HCT116 (cell line): ENCODE measurements at regions not wholly inside any gene's neighbourhood (a gene's known extent, or its start where the extent isn't known, plus 50 kb on each side); places are given as distances from the start of the nearest gene placed in this dataset.

Experiments
- ATAC-seq: fragments of 200-7000 bp; cut with Tn5 transposase; 2 replicates; pipeline ENCODE4 v1.9.1; 2020; ENCODE audit warnings: mild to moderate bottlenecking, moderate library complexity
- BruUV-seq: library from RNA; stranded (reverse); fragments of 400-500 nt; replicated peaks from 2 replicates; lab custom pipeline; 2021; lab: Mats Ljungman, UMichigan
- CTCF ChIA-PET: fragments of 300-600 bp; sonication (Branson Sonifier 250); formaldehyde crosslinking; loops from one replicate; lab custom pipeline; 2021; ENCODE audit warnings: antibody characterized with exemption; lab: Charles Lee
- POLR2A ChIA-PET: fragments of 300-600, 350-600 bp; sonication (Branson Sonifier 250); formaldehyde crosslinking; loops from one replicate; lab custom pipeline; 2021; ENCODE audit warnings: antibody characterized with exemption; lab: Charles Lee
- RAD21 ChIA-PET, 2 experiments: fragments of 300-600 bp; sonication (Branson Sonifier 250); formaldehyde crosslinking; loops; one replicate each; lab custom pipeline; 2023; ENCODE audit warnings: low total read pairs in 2 of 2; ENCODE audit not compliant: uncharacterized antibody in 2 of 2, unreplicated experiment in 2 of 2, low non-redundant PET in 1 of 2; lab: Charles Lee
- DNase-seq: peaks from one replicate; pipeline ENCODE4 v3.0.0-alpha.2; 2010; ENCODE audit warnings: low read depth, low spot score
- H2AFZ ChIP-seq: fragments of 200-600 bp; shearing (Covaris generic), sonication (generic); 2 replicates; pipeline ENCODE4 v1.6.1; 2017; ENCODE audit warnings: low read depth, mixed run types, mixed read lengths, antibody characterized with exemption, low read length; ENCODE audit not compliant: poor library complexity, severe bottlenecking
- H3K27ac ChIP-seq: 2 replicates; pipeline ENCODE4 v1.5.1; 2012; ENCODE audit warnings: low read depth, low read length
- H3K27me3 ChIP-seq: fragments of 200-600 bp; sonication (generic); 2 replicates; pipeline ENCODE4 v1.6.1; 2016; ENCODE audit warnings: mixed run types, low read length, mixed read lengths; ENCODE audit not compliant: insufficient read depth
- H3K36me3 ChIP-seq, 2 experiments: fragments of 200-500 bp in 1 of 2; fragments of 200-600 bp in 1 of 2; sonication (Bioruptor generic) in 1 of 2; sonication (generic) in 1 of 2; 2 replicates each; pipeline versions ENCODE4 v1.5.1 to v1.6.1; 2014 to 2016; ENCODE audit warnings: low read length in 2 of 2, inconsistent platforms in 1 of 2, mixed read lengths in 1 of 2, mixed run types in 1 of 2; ENCODE audit not compliant: insufficient read depth in 2 of 2, control insufficient read depth in 1 of 2
- H3K4me1 ChIP-seq, 2 experiments: fragments of 200-600 bp in 1 of 2; sonication (generic) in 1 of 2; 2 replicates each; pipeline versions ENCODE4 v1.5.1 to v1.6.1; 2012 to 2017; ENCODE audit warnings: low read length in 2 of 2, inconsistent platforms in 1 of 2, mild to moderate bottlenecking in 1 of 2, mixed read lengths in 1 of 2, mixed run types in 1 of 2, moderate library complexity in 1 of 2; ENCODE audit not compliant: insufficient read depth in 2 of 2, control insufficient read depth in 1 of 2
- H3K4me2 ChIP-seq: fragments of 200-600 bp; sonication (generic); 2 replicates; pipeline ENCODE4 v1.6.1; 2017; ENCODE audit warnings: mixed run types, low read length, mixed read lengths
- H3K4me3 ChIP-seq, 2 experiments: fragments of 200-600 bp in 1 of 2; sonication (generic) in 1 of 2; replicated peaks in 1 of 2; 2 replicates each; pipeline ENCODE4 v1.5.1; 2011 to 2016; ENCODE audit warnings: low read length in 2 of 2, control low read depth in 1 of 2, low read depth in 1 of 2, mild to moderate bottlenecking in 1 of 2, mixed read lengths in 1 of 2, mixed run types in 1 of 2
- H3K79me2 ChIP-seq: fragments of 200-600 bp; sonication (generic); 2 replicates; pipeline ENCODE4 v1.6.1; 2017; ENCODE audit warnings: mild to moderate bottlenecking, mixed run types, low read length, moderate library complexity, mixed read lengths; ENCODE audit not compliant: insufficient read depth
- H3K9ac ChIP-seq: fragments of 200-600 bp; sonication (generic); 2 replicates; pipeline ENCODE4 v1.6.1; 2016; ENCODE audit warnings: low read length, mixed read lengths
- H3K9me2 ChIP-seq: fragments of 200-600 bp; sonication (generic), shearing (Covaris generic); 2 replicates; pipeline ENCODE4 v1.6.1; 2017; ENCODE audit warnings: mixed run types, mild to moderate bottlenecking, moderate library complexity; ENCODE audit not compliant: insufficient read depth
- H3K9me3 ChIP-seq, 2 experiments: fragments of 200-500 bp in 1 of 2; fragments of 200-600 bp in 1 of 2; sonication (Bioruptor generic) in 1 of 2; sonication (generic) in 1 of 2; 2 replicates each; pipeline ENCODE4 v1.6.1; 2014 to 2017; ENCODE audit warnings: low read length in 2 of 2, mixed read lengths in 2 of 2, inconsistent platforms in 1 of 2, low read depth in 1 of 2, mild to moderate bottlenecking in 1 of 2, mixed run types in 1 of 2, moderate library complexity in 1 of 2; ENCODE audit not compliant: control insufficient read depth in 1 of 2, insufficient read depth in 1 of 2
- H4K20me1 ChIP-seq: fragments of 200-600 bp; sonication (generic), shearing (Covaris generic); 2 replicates; pipeline ENCODE4 v1.6.1; 2017; ENCODE audit warnings: mixed run types, mild to moderate bottlenecking, moderate library complexity; ENCODE audit not compliant: insufficient read depth
- CBX3 ChIP-seq: IDR thresholded peaks from 2 replicates; pipeline ENCODE4 v1.6.1; 2012; ENCODE audit warnings: low read depth
- CEBPB ChIP-seq: IDR thresholded peaks from 2 replicates; pipeline ENCODE4 v1.6.1; 2012; ENCODE audit warnings: low read depth
- EZH2phosphoT487 ChIP-seq: fragments of 200-600 bp; IDR thresholded peaks from 2 replicates; pipeline ENCODE4 v1.6.1; 2018; ENCODE audit warnings: antibody characterized with exemption, borderline replicate concordance
- JUND ChIP-seq: IDR thresholded peaks from 2 replicates; pipeline ENCODE4 v1.6.1; 2012
- SIN3A ChIP-seq: IDR thresholded peaks from 2 replicates; pipeline ENCODE4 v1.6.1; 2012; ENCODE audit warnings: low read depth
- SP1 ChIP-seq: IDR thresholded peaks from 2 replicates; pipeline ENCODE4 v1.6.1; 2012; ENCODE audit warnings: low read depth
- ZFX ChIP-seq: fragments of 450-650 bp; IDR thresholded peaks from 2 replicates; pipeline ENCODE4 v1.6.1; 2017
- intact Hi-C: fragments of 100-400 bp; cut with micrococcal nuclease; formaldehyde crosslinking; loops from 2 replicates; pipeline ENCODE4 v1.10.0; 2022
- TF ChIP-seq, protein P1 (sequence below): IDR thresholded peaks from 2 replicates; pipeline ENCODE4 v1.6.1; 2012
- TF ChIP-seq, protein P2 (sequence below): IDR thresholded peaks from 2 replicates; pipeline ENCODE4 v1.6.1; 2012; ENCODE audit warnings: low read depth

DNA sequence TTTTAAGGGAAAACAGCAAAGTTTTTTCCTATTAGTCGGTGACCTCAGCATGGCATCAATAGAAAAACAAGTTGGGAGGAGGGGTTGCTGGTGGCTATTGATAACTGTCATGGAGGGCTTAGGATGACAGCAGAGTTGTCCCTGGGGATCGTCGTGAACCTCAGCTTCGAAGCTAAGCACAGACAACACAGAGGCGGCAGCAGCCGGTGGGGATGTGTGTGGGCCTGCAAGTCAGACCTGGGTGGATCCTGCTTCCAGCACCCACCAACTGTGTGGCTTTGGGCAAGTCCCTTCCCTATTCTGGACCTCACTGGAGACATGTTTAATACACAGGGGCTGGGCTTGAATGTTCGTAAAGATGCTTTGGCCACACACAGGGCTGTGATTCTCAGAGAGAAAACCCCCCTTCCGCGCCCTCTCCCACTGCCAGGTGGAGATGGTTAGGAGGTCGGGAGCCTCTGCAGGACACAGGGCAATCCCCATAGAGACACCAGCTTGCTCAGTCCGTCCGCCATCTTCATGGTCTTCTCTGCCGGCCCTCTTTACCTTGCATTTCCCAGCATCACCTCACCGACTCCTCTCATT is 83.1 kb upstream of the TOX2 start (continued):
- TF ChIP-seq, protein P1, sequence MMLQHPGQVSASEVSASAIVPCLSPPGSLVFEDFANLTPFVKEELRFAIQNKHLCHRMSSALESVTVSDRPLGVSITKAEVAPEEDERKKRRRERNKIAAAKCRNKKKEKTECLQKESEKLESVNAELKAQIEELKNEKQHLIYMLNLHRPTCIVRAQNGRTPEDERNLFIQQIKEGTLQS: no peak
- TF ChIP-seq SP1: no peak
- TF ChIP-seq CBX3: no peak

DNA sequence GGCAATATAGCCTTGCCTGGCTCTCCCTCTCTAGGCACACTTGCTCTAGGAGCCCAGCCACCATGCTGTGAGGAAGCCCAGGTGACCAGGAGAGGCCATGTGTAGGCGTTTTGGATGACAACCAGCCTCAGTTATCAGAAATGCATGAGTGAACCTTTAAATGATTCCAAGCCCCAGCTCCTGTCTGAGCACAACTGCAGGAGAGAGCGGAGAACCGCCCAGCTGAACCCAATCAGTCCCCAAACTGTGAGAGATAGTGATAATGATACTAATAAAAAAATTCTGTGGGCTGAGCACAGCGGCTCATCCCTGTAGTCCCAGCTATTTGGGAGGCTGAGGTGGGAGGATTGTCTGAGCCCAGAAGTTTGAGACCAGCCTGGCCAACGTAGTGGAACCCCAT is 83.8 kb upstream of the TOX2 start:
- ChIA-PET POLR2A (no interaction called here), CTCF (no interaction called here), RAD21 (no interaction called here)
- intact Hi-C loops: no loop called here
- no peak for TF ChIP-seq SP1
- no peak for TF ChIP-seq ZFX
- no peak for TF ChIP-seq SIN3A
- TF ChIP-seq, protein P2, sequence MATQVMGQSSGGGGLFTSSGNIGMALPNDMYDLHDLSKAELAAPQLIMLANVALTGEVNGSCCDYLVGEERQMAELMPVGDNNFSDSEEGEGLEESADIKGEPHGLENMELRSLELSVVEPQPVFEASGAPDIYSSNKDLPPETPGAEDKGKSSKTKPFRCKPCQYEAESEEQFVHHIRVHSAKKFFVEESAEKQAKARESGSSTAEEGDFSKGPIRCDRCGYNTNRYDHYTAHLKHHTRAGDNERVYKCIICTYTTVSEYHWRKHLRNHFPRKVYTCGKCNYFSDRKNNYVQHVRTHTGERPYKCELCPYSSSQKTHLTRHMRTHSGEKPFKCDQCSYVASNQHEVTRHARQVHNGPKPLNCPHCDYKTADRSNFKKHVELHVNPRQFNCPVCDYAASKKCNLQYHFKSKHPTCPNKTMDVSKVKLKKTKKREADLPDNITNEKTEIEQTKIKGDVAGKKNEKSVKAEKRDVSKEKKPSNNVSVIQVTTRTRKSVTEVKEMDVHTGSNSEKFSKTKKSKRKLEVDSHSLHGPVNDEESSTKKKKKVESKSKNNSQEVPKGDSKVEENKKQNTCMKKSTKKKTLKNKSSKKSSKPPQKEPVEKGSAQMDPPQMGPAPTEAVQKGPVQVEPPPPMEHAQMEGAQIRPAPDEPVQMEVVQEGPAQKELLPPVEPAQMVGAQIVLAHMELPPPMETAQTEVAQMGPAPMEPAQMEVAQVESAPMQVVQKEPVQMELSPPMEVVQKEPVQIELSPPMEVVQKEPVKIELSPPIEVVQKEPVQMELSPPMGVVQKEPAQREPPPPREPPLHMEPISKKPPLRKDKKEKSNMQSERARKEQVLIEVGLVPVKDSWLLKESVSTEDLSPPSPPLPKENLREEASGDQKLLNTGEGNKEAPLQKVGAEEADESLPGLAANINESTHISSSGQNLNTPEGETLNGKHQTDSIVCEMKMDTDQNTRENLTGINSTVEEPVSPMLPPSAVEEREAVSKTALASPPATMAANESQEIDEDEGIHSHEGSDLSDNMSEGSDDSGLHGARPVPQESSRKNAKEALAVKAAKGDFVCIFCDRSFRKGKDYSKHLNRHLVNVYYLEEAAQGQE: no peak
- no peak for TF ChIP-seq JUND
- no peak for TF ChIP-seq CEBPB
- no peak for TF ChIP-seq EZH2phosphoT487
- no peak overlapping the region for H2AFZ ChIP-seq
- no peaks in the 10 kb centered on the region for H3K9me3 ChIP-seq
- no TSS peak for BruUV-seq
- no peaks in the 10 kb centered on the region for H3K36me3 ChIP-seq
- ATAC-seq (no peak), DNase-seq (no peak)
- H3K4me2 ChIP-seq: no peak overlapping the region
- H3K4me3 ChIP-seq: no peak overlapping the region
- no peaks in the 10 kb centered on the region for H3K4me1 ChIP-seq
- no peaks in the 10 kb centered on the region for H3K79me2 ChIP-seq
- H3K9me2 ChIP-seq: no peaks in the 10 kb centered on the region
- no peaks in the 10 kb centered on the region for H3K27me3 ChIP-seq
- H4K20me1 ChIP-seq: no peaks in the 10 kb centered on the region
- H3K9ac ChIP-seq: no peak overlapping the region
- H3K27ac ChIP-seq: no peak overlapping the region
